GM18507 (cell line): ENCODE measurements at regions not wholly inside any gene's neighbourhood (a gene's known extent, or its start where the extent isn't known, plus 50 kb on each side); places are given as distances from the start of the nearest gene placed in this dataset.

ENCODE experiments used
- DNase-seq: peaks from one replicate; pipeline ENCODE4 v3.0.0; 2011; ENCODE audit warnings: low read depth; ENCODE audit not compliant: insufficient read length; ENCODE audit errors: extremely low spot score
- FAIRE-seq: peaks from 2 replicates; lab custom pipeline; 2011; peaks lifted over from hg19 to GRCh38; lab: Jason Lieb, UNC

DNA sequence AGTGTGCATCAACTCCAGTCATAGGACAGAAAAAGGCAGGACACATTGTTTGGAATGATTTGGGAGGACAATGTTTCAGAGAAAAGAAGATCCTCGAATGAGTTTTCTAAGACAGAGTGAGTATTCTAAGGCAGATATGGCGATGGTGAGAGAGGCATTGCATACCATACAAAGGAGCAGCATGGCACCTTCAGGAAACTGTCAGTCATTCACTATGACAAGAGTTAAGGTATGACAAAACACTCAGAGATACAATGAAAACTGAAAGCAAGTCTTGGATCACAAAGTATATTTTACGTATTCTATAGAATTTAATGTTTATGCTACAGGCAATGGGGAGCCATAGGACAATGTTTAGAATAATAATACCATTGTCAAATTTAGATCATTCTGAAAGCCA, 337.4 kb upstream of the LYPLAL1 start:
- DNase-seq: no peak
- FAIRE-seq: no peak

DNA sequence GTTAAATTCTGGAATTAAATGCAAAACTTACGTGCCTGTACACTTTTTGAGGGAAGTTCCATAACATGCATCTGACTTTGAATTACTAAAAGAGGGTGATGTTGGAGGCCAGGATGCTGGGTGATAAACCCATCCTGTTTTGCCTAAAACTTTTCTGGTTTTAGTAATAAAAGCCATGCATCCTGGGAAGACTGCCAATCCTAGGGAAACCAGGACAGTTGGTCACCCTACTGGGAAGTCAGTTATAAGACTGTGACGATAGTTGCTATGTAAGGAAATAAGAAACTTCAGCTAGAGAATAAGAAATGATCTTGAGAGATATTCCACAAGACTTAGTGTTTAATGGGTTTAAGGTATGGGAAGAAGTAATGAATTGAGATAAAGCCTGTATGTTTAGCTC, 336.6 kb upstream of the LYPLAL1 start:
- no peak for DNase-seq
- no peak for FAIRE-seq

DNA sequence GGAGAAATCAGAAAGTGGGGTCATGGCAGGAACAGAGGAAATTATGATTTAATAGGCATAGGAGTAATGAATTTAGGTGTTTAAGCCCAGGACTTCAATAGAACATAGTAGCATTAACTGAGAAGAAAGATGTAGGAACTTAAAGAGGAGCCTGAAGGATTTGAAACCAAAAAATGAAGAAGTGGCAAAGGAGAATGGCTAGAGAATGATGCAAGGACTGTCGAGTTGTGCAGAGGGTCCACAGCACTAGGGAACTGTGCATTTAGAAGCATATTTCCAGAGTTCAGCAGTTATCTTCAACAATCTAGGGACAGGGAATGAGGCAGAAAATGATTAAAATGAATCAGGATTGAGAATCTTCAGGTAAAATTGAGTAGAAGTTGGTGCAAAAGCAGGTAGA, 328.1 kb upstream of the LYPLAL1 start:
- FAIRE-seq (no peak), DNase-seq (no peak)

DNA sequence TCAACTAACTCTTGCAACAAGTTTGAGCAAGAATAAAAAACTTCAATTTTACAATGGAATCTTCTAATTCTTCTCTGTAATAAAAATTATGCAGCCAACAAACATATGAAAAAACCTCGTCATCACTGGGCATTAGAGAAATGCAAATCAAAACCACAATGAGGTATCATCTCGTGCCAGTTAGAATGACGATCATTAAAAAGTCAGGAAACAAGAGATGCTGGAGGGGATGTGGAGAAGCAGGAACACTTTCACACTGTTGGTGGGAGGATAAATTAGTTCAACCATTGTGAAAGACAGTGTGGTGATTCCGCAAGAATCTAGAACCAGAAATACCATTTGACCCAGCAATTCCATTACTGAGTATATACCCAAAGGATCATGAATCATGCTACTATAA, 327.5 kb upstream of the LYPLAL1 start:
- no peak for FAIRE-seq
- DNase-seq: no peak

DNA sequence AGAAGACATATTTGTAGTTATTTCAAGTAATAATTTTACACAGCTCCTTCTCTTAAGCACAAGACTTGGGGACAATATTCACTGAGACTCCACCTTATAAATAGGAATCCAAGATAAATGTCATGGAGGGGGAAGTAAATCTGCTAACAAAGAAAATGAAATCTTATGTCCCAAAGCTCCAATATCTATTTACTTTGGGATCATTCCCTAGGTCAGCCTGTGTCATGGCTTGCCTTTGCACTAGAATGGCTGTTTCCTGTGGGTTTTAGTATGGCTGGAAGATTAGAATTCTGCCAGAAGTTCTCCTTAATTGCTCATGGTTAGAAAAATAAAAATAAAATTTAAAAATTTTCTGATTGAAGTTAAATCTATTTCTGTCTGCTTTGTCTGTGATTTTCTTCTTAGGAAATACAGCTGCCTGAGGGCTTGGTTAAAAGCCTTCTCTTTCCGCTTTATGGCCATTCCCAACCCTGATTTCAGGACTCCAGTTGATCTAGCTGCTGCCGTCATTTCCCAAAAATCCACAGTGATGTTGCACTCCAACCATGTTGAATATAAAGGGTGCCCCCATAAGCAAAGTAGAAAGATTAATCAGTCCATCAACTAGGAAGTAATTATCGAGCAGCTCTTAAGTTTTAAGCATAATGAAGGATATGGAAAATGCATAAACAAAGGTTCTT, 326.4 kb upstream of the LYPLAL1 start:
- DNase-seq (no peak), FAIRE-seq (no peak)

DNA sequence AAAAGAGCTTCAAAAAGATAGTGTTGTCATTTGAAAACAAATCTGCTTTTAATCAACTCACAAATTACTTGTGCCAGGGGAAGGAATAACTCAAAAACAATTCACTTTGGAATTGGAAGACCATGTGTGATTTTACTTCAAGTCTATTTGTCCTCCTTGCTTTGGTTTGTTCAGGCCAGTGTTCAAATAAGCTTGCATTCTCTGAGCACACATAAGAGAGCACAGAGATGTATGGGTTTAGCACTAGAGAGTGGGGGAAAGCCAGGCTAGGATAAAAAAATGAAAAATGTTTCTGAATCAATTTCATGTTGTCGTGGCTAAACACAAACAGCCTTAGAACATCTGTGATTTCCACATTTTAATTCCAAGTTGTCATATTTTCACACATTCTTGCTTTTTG, 325.7 kb upstream of the LYPLAL1 start:
- DNase-seq (no peak), FAIRE-seq (no peak)

DNA sequence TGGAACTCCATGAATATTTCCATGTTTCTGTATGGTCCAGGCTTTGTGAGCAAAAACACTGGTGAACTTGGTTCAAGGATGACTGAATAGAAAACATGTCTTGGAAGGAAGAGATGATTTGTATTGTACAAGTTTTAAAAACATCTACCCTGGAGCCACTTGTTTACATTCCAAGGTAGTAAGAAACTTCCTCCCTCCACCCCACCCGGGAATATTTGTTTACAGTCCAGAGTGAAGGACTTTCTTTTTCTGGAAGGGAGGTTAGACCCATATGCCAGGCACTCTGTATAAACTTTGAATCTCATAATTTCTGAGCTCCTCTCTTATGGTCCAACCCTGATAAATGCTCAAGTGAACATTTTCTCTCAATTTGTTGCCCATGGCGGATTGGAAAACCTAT, 323.3 kb upstream of the LYPLAL1 start:
- no peak for FAIRE-seq
- no peak for DNase-seq

DNA sequence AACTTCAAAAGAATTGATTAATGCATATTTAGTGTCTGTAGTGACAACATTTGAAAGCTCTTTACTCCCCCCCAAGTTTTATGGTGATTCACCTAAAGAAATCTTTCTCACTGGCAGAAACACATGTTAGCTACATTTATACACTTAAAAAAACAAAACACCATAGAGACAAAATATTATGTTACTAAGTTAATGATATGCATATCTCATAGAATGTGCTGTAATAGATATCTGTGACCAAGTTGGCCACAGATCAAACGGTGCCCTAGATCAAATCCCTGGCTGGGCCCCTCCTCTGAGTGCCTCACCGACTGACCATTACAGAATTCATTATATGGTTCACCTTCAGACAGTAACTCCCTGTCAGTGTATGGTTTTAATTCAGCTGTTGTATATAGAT, 322.1 kb upstream of the LYPLAL1 start:
- FAIRE-seq: no peak
- no peak for DNase-seq

DNA sequence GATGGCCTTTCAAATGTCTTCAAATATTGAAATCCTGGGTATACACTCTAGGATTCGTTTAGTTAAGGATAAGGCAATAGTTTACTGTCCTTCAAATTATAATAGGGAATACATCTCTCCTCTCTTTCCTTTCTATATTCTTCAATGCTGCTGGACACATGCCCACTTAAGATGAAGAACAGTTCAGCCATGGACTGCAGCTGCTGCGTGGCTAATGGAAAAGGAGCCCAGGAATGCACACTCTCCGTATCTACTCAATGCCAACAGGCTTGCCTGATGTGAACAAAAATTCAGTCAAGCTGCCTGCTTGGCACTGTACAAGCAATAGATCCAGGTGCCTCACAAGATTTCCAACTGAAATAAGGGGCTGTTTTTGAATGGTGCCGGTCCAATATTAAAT, 321.2 kb upstream of the LYPLAL1 start:
- DNase-seq (no peak), FAIRE-seq (no peak)

DNA sequence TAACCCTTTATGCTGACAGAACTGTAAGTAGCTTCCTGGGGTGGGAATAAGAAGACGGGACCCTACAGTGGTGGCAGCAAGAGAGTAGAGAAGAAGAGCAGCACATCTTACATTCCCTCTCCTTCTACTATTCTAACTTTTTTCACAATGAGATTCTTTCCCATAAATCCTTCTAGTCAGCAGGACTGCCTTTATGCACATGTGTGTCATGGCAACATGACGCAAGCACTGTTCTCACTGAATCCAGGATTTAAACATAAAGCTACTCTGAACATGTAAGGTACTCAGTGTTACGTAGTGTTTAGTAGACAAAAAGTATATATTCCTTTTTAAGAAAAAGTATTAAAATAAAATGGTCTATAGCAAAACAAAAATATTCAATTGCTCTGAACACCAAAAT, 309.7 kb upstream of the LYPLAL1 start:
- FAIRE-seq (no peak), DNase-seq (no peak)

DNA sequence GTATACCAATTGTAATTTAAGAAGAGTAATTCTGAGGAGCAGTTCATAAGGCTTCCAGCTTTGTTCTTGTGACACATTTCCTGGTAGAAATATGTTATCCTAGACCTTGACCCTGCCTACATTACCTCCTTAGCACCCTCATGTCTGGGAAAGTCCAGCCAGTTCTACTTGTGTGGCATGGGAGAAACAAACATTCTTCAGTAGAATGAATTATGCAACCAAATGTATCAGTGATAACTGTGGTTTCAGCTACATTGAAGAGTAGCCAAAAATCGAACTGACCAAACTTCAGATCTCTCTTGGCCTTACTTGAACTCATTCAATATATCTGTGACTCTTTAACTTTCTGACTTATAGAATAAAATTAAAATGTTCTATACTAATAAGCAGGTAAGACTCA, 308.1 kb upstream of the LYPLAL1 start:
- DNase-seq (no peak), FAIRE-seq (no peak)

DNA sequence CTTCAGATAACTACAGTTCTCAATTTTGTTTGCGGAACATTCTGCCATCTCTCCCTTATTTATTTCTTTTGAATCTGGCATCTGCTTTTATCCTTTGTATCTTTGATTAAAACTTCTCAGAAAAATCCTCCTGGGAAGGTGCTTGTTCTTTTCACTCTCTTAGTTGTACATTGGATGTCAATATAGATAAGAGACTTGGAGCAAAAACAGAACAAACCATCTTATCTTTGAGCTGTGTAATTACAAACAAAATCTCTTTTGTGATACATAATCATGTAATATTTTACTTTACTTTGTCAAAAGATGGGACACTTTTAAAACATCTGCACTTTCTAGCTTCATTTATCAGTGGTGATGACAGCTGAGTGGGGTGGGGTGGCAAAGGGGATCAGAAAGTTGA, 307.2 kb upstream of the LYPLAL1 start:
- FAIRE-seq (no peak), DNase-seq (no peak)

DNA sequence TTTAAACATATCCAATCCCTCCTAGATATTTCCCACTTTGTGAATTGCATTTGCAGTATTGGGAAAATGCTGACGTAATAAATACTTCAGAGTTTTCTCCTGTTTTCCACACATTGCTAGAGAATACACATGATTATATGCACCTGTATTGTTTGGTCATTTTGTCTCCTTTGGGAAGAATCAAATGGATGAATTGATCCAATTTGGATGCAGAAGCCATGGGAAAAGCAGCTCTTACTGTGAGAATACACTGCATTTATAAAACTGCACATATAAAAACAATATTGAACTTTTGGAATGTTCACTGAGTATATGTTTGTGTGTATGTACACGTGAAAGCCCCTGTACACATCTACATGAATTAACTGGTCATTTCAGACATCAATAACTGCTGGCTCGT, 306.6 kb upstream of the LYPLAL1 start:
- FAIRE-seq: no peak
- no peak for DNase-seq

DNA sequence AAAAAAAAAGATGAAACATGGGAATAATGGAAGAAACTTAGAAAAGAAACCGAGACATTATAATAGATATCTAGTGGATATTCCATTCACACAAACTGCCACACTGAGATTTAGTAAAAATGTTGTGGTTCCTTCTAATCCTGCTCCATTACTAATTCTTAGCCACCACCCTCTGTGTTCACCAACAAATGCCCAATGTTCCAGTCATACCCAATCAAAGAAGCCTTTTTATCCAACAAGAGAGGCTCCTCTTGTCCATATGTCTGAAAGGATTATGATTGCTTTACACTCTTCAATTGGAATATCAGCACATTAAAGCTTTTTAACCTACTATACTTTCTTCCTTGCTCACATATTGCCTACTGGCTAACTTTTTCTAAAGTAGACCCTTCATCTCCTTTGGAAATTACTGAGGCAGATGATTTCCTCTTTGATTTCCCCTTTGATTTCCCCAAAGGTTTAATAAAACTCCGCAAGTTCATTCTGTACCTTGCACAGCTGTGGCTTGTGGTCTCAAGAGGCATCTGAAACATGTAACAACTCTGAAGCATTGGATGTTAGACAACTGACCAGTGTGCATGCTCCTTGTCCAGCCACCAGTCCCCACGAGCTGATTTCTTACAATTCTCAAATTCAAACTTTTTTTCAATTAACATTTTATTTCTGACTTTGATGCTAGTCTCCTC, 305.6 kb upstream of the LYPLAL1 start:
- no peak for FAIRE-seq
- no peak for DNase-seq

DNA sequence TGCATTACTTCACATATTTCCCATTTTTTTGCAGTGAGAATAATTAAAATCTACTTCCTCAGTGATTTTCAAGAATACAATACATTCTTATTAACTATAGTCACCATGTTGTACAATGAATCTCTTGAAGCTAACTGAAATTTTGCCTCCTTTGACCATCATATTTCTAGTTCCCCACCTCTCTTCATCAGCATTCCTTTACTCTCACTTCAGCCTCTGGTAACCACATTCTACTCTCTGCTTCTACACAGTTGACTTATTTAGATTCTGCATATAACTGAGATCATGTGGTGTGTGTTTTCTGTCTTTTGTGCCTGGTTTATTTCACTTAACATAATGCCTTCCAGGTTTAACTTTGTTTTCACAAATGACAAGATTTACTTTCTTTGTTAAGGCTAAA, 304.4 kb upstream of the LYPLAL1 start:
- DNase-seq (no peak), FAIRE-seq (no peak)

DNA sequence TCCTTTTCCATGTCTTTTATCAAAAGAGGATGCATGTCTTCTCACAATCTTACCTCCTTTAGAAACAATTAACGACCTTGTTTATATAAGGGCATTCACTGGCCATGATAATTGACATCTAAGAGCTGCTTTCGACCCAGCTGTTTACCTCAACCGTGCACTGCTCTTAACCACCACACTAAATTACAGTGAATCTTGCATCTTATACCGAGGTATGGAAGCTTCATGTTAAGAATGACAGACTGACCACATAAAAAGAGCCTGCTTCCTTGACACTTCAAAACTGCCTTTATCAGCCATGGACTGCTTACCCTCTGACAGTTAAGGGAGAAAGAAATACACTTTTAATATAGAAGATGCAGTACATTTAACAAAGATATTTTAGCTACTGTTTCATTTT, 301.7 kb upstream of the LYPLAL1 start:
- FAIRE-seq (no peak), DNase-seq (no peak)

DNA sequence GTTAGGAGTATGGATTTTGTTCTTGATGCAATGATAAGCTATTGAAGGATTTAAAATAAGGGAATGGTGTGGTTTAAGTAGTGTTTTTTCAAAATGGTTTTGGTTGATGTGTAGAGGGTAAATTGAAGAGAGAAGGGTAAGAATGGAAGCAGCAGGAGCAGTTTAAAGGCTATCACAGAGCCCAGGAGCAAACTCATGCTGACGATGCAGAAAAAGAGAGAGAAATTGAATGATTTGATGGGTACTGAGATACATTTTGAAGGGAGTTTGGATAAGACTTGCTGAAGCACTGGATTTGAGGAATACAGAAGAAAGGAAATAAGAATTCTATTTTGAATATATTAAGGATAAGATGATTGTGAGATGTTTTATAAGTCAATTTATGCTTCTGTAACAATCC, 300.8 kb upstream of the LYPLAL1 start:
- no peak for FAIRE-seq
- no peak for DNase-seq

DNA sequence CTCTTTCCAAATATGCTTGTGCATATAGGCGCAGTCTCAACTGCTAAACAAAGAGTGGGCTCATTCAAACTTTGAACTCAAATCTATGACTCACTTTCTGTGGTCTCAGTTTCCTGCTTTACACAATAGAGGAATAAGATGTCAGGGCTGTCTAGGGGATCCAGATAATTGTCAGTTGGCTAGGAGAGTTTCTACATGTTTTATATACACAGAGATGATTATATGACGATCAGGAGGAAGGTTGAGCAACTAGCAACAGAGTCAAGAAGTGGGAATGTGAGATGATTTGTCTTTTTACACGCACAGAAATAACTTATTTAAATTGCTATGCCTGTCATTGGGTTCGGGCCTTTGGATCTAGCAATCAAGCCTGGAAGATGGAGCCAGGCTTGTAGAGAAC, 299.4 kb upstream of the LYPLAL1 start:
- no peak for DNase-seq
- FAIRE-seq: no peak

DNA sequence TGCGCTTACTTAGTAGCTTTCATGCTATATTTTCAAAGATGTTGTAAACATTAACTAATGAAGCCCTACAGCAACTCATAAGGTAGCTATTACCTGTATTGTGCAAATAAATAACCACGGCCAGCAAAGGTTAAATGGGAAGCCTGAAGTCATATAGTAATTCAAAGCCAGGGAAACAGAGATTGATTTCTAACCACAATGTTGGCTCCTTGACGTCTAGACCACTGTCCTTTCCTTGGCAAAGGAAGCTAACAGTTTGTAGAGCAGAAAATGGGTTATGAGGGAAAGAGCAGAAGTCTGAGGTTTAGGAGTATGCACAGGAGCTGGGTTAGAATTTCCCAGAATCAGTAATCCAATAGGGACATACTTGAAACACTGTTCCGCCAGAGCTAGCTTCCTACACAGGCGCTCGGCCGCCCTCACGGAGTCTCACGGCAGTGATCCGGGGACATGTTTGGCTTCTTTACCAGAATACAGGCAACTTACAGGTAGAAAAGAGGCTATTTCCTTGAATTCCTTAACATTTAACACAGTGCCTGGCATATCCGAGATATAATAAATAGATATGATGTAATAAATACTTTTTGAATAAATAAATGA, 298.8 kb upstream of the LYPLAL1 start:
- DNase-seq (no peak), FAIRE-seq (no peak)

DNA sequence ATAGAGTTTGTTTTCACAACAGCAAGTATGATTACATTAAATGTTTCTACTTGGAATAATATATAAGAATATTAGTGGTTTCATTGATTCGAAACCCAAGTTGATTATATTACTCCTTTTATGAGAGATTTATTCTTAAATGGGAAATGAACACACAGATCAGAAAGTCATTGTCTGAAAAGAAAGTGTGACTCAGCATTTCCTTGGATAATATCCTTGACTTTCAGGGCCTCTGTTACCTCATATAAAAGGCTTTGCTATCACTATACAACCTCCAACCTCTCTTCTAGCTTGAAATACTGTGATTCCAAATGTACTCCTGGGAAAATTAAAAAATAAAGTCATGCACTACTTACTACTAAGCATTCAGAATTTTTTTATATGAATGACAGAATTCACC, 295.3 kb upstream of the LYPLAL1 start:
- FAIRE-seq (no peak), DNase-seq (no peak)

DNA sequence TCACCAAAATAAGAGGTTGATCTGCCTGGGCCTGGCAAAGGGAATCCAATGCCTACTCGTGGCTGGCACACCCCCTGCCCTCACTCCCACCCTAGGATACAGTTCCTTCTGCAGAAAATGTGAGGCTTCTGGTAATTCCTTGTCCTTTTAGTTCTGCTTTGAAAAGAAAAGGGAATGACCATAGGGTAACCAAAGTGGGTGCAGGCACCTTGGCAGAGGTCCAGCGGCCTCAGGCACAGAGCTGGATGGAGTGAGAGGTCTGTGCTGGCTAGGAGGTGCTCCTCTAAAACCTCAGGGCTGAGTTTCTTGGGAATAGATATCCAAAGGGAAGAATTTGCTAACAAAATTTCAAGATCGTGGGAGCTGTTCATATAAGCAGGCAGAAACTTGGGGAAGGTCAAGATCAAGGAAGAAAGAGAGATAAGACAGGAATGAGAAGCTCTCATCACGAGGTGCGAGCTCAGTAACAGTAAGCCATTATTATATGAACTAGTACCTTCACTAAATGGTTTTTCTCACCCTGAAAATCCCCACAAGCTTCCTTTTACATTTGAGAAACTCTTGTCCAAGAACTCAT, 293.1 kb upstream of the LYPLAL1 start:
- FAIRE-seq (no peak), DNase-seq (no peak)
